WTC11 (cell line): ENCODE measurements at regions not wholly inside any gene's neighbourhood (a gene's known extent, or its start where the extent isn't known, plus 50 kb on each side); places are given as distances from the start of the nearest gene placed in this dataset.

Source experiments
- ATAC-seq: fragments of 200-7000 bp; cut with Tn5 transposase; 2 replicates; pipeline ENCODE4 v1.10.0; 2021; ENCODE audit warnings: mild to moderate bottlenecking, moderate library complexity
- CTCF ChIA-PET: fragments of 300-600 bp; sonication (Branson Sonifier 250); formaldehyde crosslinking; loops from one replicate; lab custom pipeline; 2021; ENCODE audit warnings: antibody characterized with exemption; lab: Charles Lee
- POLR2A ChIA-PET: fragments of 350-600 bp; sonication (Branson Sonifier 250); formaldehyde crosslinking; loops from one replicate; lab custom pipeline; 2021; ENCODE audit warnings: antibody characterized with exemption; lab: Charles Lee
- DNase-seq: peaks from one replicate; pipeline ENCODE4 v3.0.0; 2021; ENCODE audit warnings: low spot score
- H3K27ac Mint-ChIP-seq: 2 replicates; pipeline ENCODE4 v1.8.0; 2021; ENCODE audit warnings: mixed read lengths
- H3K27me3 Mint-ChIP-seq: 2 replicates; pipeline ENCODE4 v1.8.0; 2021; ENCODE audit warnings: low read depth, mild to moderate bottlenecking, moderate library complexity, mixed read lengths
- H3K36me3 Mint-ChIP-seq: 2 replicates; pipeline ENCODE4 v1.8.0; 2021; ENCODE audit warnings: mixed read lengths
- H3K4me1 Mint-ChIP-seq: 2 replicates; pipeline ENCODE4 v1.8.0; 2022; ENCODE audit warnings: mixed read lengths
- H3K4me3 Mint-ChIP-seq: 2 replicates; pipeline ENCODE4 v1.8.0; 2021; ENCODE audit warnings: mild to moderate bottlenecking, moderate library complexity, mixed read lengths
- H3K9me3 Mint-ChIP-seq: 2 replicates; pipeline ENCODE4 v1.8.0; 2021; ENCODE audit warnings: mixed read lengths
- ATF1 ChIP-seq: sonication (generic); formaldehyde crosslinking; IDR thresholded peaks from 2 replicates; pipeline ENCODE4 v1.8.1; 2023; ENCODE audit warnings: mild to moderate bottlenecking, moderate library complexity, missing genetic modification reagents
- CREB1 ChIP-seq: sonication (generic); formaldehyde crosslinking; IDR thresholded peaks from 2 replicates; pipeline ENCODE4 v1.8.0; 2023; ENCODE audit warnings: mild to moderate bottlenecking, missing genetic modification reagents
- KAT7 ChIP-seq: sonication (generic); formaldehyde crosslinking; IDR thresholded peaks from 2 replicates; pipeline ENCODE4 v1.8.1; 2023; ENCODE audit warnings: missing genetic modification reagents, mild to moderate bottlenecking, borderline replicate concordance
- MAX ChIP-seq: sonication (generic); formaldehyde crosslinking; IDR thresholded peaks from 2 replicates; pipeline ENCODE4 v1.8.0; 2022; ENCODE audit warnings: mild to moderate bottlenecking, missing genetic modification reagents
- OVOL2 ChIP-seq: fragments of 250-450 bp; sonication (Bioruptor Pico); IDR thresholded peaks from 2 replicates; pipeline ENCODE4 v1.9.0; 2021; ENCODE audit warnings: mild to moderate bottlenecking, borderline replicate concordance
- PRDM15 ChIP-seq: sonication (generic); formaldehyde crosslinking; IDR thresholded peaks from 2 replicates; pipeline ENCODE4 v1.8.0; 2022; ENCODE audit warnings: missing genetic modification reagents
- RORB ChIP-seq: fragments of 250-450 bp; sonication (Bioruptor Pico); IDR thresholded peaks from 2 replicates; pipeline ENCODE4 v1.9.0; 2021; ENCODE audit warnings: mild to moderate bottlenecking
- SP1 ChIP-seq: sonication (generic); formaldehyde crosslinking; conservative IDR thresholded peaks from 2 replicates; pipeline ENCODE4 v1.8.1; 2022; ENCODE audit warnings: missing genetic modification reagents
- TEAD1 ChIP-seq: sonication (generic); formaldehyde crosslinking; IDR thresholded peaks from 2 replicates; pipeline ENCODE4 v1.8.0; 2022; ENCODE audit warnings: mild to moderate bottlenecking, missing genetic modification reagents
- TEAD4 ChIP-seq: sonication (generic); formaldehyde crosslinking; IDR thresholded peaks from 2 replicates; pipeline ENCODE4 v1.8.0; 2022; ENCODE audit warnings: mild to moderate bottlenecking, missing genetic modification reagents
- ZNF512 ChIP-seq: sonication (generic); formaldehyde crosslinking; IDR thresholded peaks from 2 replicates; pipeline ENCODE4 v1.8.1; 2022; ENCODE audit warnings: missing genetic modification reagents, borderline replicate concordance
- ZNF671 ChIP-seq: fragments of 250-450 bp; sonication (Bioruptor Pico); IDR thresholded peaks from 2 replicates; pipeline ENCODE4 v1.8.0; 2021; ENCODE audit warnings: mild to moderate bottlenecking
- ZSCAN18 ChIP-seq: fragments of 250-450 bp; sonication (Bioruptor Pico); IDR thresholded peaks from 2 replicates; pipeline ENCODE4 v2.1.2; 2022; ENCODE audit warnings: mild to moderate bottlenecking, moderate library complexity
- TF ChIP-seq, protein P1 (sequence below): sonication (generic); formaldehyde crosslinking; IDR thresholded peaks from 2 replicates; pipeline ENCODE4 v1.8.1; 2023; ENCODE audit warnings: mild to moderate bottlenecking, missing genetic modification reagents, moderate library complexity
- TF ChIP-seq, protein P2 (sequence below): sonication (generic); formaldehyde crosslinking; IDR thresholded peaks from 2 replicates; pipeline ENCODE4 v1.8.0; 2023; ENCODE audit warnings: mild to moderate bottlenecking, missing genetic modification reagents
- TF ChIP-seq, protein P3 (sequence below): fragments of 250-450 bp; sonication (Bioruptor Pico); IDR thresholded peaks from 2 replicates; pipeline ENCODE4 v1.9.0; 2021; ENCODE audit warnings: moderate library complexity, mild to moderate bottlenecking, inconsistent platforms, borderline replicate concordance

GRCh38 chr18:26757263-26758019, 108.1 kb downstream of the AQP4 start (continued):
- TF ChIP-seq, protein P1, sequence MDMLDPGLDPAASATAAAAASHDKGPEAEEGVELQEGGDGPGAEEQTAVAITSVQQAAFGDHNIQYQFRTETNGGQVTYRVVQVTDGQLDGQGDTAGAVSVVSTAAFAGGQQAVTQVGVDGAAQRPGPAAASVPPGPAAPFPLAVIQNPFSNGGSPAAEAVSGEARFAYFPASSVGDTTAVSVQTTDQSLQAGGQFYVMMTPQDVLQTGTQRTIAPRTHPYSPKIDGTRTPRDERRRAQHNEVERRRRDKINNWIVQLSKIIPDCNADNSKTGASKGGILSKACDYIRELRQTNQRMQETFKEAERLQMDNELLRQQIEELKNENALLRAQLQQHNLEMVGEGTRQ (CRISPR knock-in tag): no peak
- no peak for TF ChIP-seq MAX (CRISPR knock-in tag)
- no peak for TF ChIP-seq OVOL2 (CRISPR knock-in tag)
- TF ChIP-seq ZSCAN18: no peak
- TF ChIP-seq RORB (CRISPR knock-in tag): no peak
- TF ChIP-seq CREB1: no peak

GRCh38 chr18:26756556-26756955, 109.0 kb downstream of the AQP4 start:
- ChIA-PET POLR2A (no interaction called here), CTCF (no interaction called here)
- H3K9me3 Mint-ChIP-seq: peaks cover 1% of the 10 kb centered on the region
- peaks cover 9% of the 10 kb centered on the region for H3K4me1 Mint-ChIP-seq
- H3K4me3 Mint-ChIP-seq: no peak overlapping the region
- peaks cover 4% of the 10 kb centered on the region for H3K27me3 Mint-ChIP-seq
- peaks cover under 1% of the 10 kb centered on the region; the same call in 1 of the 2 replicates for H3K36me3 Mint-ChIP-seq
- no peak for TF ChIP-seq PRDM15 (CRISPR knock-in tag)
- no peak for TF ChIP-seq ZNF671
- TF ChIP-seq, all 79 proteins: peak for 0
- ATAC-seq (no peak), DNase-seq (no peak)
- no peak overlapping the region for H3K27ac Mint-ChIP-seq

DNA sequence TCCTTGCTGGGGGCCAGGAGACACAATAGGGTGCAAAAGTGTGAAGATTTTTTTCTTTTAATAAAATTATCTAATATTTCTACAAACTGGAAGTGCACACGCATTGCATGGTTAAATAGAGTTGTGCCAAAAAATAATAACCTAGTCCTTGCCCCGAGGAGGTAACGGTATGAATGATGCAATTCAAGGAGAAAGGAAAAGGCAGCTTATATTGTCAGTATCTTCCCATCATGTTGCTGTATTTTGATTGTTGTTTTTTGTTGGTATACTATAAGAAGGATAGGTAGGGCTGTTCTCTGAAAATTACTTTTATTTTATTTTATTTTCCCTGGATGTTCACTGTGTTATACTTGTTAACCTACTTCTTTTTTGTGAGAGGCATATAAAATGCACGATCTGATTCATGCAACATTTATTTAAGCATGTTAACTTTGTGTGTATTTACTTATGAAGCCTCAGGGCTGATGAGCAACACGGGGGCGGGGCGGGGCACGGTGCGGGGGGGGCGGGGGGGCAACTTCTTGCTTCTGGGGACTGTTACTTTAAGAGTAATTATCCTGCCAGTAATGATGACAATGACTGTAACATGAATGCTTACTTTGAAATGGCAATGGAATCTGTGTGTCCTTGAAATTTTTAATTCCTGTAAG, 118.6 kb downstream of the AQP4 start:
- no peaks in the 10 kb centered on the region for H3K9me3 Mint-ChIP-seq
- TF ChIP-seq KAT7 (CRISPR knock-in tag) (no peak), TEAD1 (CRISPR knock-in tag) (no peak), SP1 (CRISPR knock-in tag) (no peak), TEAD4 (CRISPR knock-in tag) (no peak), ZNF512 (CRISPR knock-in tag) (no peak), ZNF671 (no peak), ATF1 (no peak)
- TF ChIP-seq, protein P2, sequence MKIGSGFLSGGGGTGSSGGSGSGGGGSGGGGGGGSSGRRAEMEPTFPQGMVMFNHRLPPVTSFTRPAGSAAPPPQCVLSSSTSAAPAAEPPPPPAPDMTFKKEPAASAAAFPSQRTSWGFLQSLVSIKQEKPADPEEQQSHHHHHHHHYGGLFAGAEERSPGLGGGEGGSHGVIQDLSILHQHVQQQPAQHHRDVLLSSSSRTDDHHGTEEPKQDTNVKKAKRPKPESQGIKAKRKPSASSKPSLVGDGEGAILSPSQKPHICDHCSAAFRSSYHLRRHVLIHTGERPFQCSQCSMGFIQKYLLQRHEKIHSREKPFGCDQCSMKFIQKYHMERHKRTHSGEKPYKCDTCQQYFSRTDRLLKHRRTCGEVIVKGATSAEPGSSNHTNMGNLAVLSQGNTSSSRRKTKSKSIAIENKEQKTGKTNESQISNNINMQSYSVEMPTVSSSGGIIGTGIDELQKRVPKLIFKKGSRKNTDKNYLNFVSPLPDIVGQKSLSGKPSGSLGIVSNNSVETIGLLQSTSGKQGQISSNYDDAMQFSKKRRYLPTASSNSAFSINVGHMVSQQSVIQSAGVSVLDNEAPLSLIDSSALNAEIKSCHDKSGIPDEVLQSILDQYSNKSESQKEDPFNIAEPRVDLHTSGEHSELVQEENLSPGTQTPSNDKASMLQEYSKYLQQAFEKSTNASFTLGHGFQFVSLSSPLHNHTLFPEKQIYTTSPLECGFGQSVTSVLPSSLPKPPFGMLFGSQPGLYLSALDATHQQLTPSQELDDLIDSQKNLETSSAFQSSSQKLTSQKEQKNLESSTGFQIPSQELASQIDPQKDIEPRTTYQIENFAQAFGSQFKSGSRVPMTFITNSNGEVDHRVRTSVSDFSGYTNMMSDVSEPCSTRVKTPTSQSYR (CRISPR knock-in tag): no peak
- TF ChIP-seq, protein P3, sequence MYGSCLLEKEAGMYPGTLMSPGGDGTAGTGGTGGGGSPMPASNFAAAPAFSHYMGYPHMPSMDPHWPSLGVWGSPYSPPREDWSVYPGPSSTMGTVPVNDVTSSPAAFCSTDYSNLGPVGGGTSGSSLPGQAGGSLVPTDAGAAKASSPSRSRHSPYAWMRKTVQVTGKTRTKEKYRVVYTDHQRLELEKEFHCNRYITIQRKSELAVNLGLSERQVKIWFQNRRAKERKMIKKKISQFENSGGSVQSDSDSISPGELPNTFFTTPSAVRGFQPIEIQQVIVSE: no peak
- peaks cover 16% of the 10 kb centered on the region for H3K4me1 Mint-ChIP-seq
- DNase-seq (no peak), ATAC-seq (no peak)
- no peaks in the 10 kb centered on the region; the same call in 1 of the 2 replicates for H3K27me3 Mint-ChIP-seq
- H3K27ac Mint-ChIP-seq: no peak overlapping the region
- ChIA-PET CTCF (no interaction called here), POLR2A (no interaction called here)
- H3K4me3 Mint-ChIP-seq: no peak overlapping the region
- H3K36me3 Mint-ChIP-seq: no peaks in the 10 kb centered on the region
